ENCODE measurements at regions not wholly inside any gene's neighbourhood (a gene's known extent, or its start where the extent isn't known, plus 50 kb on each side); places are given as distances from the start of the nearest gene placed in this dataset.

DNA sequence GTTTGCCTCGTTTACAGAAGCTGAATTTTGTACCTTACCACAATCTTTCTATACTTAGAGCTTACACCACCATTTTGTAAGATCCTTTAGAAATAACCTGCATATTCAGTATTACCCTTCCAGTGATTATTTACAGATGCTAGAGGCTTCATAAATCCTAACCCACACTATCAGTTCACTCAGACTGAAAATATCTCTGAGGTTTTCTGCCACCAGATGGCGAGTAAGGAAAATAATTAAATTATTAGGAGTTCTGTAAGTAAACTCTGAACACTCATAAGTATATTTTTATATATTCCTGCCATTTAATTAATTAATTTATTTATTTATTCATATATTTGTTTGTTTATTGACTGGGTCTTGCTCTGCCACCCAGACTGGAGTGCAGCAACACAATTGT, 1635.2 kb downstream of the PLA2G4A start:
- no peak for TF ChIP-seq CTCF (IDR thresholded peaks at IDR 0.05; ENCODE audit: low read depth, low read length)
- no peak for DNase-seq (ENCODE audit: extremely low read depth, low read depth)

- TF ChIP-seq CTCF (IDR thresholded peaks at IDR 0.05; ENCODE audit: low read depth, low read length): no peak
- no peak for DNase-seq (ENCODE audit: extremely low read depth, low read depth)
Measured at GRCh38 chr1:188466539-188466938, 1637.8 kb downstream of the PLA2G4A start.

GRCh38 chr1:188476606-188477005, 1647.9 kb downstream of the PLA2G4A start:
- no peak for DNase-seq (ENCODE audit: extremely low read depth, low read depth)
- no peak for TF ChIP-seq CTCF (IDR thresholded peaks at IDR 0.05; ENCODE audit: low read depth, low read length)

DNA sequence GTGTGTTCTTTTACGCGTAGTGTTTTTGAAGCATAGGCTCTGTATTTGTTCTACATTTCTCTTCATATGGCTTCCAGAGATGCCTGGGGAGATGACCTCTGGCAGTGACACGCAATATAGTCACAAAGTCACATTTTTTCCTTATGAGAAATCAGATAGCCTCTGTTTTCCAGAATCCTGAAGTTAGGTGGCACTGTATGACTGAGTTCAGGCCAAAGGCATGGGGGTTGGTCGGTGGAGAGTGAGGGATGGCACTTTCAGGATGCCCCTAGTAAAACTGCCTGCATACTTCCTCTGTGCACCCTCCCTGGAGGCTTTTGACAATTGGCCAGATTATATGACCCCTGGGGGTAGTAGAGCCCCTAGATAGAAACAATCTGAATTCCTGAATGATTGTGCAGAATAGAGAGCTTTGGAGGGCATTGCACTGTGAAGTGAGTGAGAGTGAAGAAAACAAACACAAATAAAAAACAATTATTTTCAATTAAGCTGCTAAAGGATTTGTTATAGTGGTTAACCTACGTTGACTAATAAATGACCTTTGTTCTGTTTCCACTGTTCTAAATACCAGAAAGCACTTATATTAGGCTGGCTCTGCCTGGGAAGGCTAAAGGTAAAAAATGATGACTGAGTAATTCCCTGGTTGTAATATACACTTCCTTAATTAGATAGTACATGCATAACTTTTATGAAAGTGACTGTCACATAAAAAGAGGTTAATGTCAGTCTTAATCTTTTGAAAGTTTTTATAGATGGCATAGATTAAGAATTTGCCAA, 1660.8 kb downstream of the PLA2G4A start:
- DNase-seq (ENCODE audit: extremely low read depth, low read depth): no peak
- TF ChIP-seq CTCF (IDR thresholded peaks at IDR 0.05; ENCODE audit: low read depth, low read length): no peak

- TF ChIP-seq CTCF (IDR thresholded peaks at IDR 0.05; ENCODE audit: low read depth, low read length): no peak
- DNase-seq (ENCODE audit: extremely low read depth, low read depth): no peak
Measured at GRCh38 chr1:188496506-188496905, 1667.8 kb downstream of the PLA2G4A start.

GRCh38 chr1:188497020-188497419, 1668.3 kb downstream of the PLA2G4A start:
- no peak for TF ChIP-seq CTCF (IDR thresholded peaks at IDR 0.05; ENCODE audit: low read depth, low read length)
- no peak for DNase-seq (ENCODE audit: extremely low read depth, low read depth)

DNA sequence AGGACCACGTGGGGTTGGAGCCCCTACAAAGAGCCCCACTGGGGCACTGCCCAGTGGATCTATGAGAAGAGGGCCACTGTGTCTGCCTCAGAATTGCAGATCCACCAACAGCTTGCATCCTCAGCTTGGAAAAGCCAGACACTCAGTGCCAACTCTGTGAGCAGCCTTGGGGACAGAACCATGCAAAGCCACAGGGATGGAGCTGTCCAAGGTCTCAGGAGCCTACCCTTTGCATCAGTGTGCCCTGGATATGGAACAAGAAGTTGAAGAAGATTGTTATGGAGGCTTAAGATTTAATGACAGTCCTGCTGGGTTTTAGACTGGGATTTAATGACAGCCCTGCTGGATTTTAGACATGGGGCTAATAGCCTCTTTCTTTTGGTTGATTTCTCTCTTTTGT, 1670.9 kb downstream of the PLA2G4A start:
- no peak for TF ChIP-seq CTCF (IDR thresholded peaks at IDR 0.05; ENCODE audit: low read depth, low read length)

More for the DNA sequence above, 1670.9 kb downstream of the PLA2G4A start:
- DNase-seq (ENCODE audit: extremely low read depth, low read depth): no peak
